ENCODE measurements at regions not wholly inside any gene's neighbourhood (a gene's known extent, or its start where the extent isn't known, plus 50 kb on each side); places are given as distances from the start of the nearest gene placed in this dataset.

DNA sequence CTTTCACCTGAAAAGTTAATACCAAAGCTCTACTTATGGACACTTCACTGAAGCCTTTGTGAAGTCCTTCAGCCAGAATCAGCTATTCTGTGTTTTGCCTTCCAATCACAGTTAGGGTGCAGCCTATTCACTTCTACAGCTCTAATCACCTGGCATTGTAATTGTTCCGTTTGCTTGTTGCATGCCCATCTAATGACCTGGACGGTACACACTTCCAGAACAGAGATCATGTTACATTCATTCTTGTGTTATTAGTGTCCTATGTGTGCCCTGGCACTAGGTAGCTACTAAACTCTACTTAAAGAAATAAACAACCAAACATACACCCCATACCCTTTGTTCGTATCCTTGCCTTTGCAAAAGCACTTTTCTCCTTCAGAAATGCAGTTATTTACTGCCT lies 1162.9 kb upstream of the WWC1 start:
- TF ChIP-seq, protein P1, sequence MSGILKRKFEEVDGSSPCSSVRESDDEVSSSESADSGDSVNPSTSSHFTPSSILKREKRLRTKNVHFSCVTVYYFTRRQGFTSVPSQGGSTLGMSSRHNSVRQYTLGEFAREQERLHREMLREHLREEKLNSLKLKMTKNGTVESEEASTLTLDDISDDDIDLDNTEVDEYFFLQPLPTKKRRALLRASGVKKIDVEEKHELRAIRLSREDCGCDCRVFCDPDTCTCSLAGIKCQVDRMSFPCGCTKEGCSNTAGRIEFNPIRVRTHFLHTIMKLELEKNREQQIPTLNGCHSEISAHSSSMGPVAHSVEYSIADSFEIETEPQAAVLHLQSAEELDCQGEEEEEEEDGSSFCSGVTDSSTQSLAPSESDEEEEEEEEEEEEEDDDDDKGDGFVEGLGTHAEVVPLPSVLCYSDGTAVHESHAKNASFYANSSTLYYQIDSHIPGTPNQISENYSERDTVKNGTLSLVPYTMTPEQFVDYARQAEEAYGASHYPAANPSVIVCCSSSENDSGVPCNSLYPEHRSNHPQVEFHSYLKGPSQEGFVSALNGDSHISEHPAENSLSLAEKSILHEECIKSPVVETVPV (CRISPR knock-in tag; IDR thresholded peaks at IDR 0.05) = no peak
- no peak for TF ChIP-seq ISL1 (CRISPR knock-in tag; IDR thresholded peaks at IDR 0.05)
- TF ChIP-seq ZFP3 (CRISPR knock-in tag; IDR thresholded peaks at IDR 0.05) = no peak
- no peak for TF ChIP-seq ZNF8 (CRISPR knock-in tag; IDR thresholded peaks at IDR 0.05)
- TF ChIP-seq, protein P2, sequence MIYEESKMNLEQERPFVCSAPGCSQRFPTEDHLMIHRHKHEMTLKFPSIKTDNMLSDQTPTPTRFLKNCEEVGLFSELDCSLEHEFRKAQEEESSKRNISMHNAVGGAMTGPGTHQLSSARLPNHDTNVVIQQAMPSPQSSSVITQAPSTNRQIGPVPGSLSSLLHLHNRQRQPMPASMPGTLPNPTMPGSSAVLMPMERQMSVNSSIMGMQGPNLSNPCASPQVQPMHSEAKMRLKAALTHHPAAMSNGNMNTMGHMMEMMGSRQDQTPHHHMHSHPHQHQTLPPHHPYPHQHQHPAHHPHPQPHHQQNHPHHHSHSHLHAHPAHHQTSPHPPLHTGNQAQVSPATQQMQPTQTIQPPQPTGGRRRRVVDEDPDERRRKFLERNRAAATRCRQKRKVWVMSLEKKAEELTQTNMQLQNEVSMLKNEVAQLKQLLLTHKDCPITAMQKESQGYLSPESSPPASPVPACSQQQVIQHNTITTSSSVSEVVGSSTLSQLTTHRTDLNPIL (CRISPR knock-in tag; IDR thresholded peaks at IDR 0.05; ENCODE audit: low read depth) = no peak
- TF ChIP-seq, protein P3, sequence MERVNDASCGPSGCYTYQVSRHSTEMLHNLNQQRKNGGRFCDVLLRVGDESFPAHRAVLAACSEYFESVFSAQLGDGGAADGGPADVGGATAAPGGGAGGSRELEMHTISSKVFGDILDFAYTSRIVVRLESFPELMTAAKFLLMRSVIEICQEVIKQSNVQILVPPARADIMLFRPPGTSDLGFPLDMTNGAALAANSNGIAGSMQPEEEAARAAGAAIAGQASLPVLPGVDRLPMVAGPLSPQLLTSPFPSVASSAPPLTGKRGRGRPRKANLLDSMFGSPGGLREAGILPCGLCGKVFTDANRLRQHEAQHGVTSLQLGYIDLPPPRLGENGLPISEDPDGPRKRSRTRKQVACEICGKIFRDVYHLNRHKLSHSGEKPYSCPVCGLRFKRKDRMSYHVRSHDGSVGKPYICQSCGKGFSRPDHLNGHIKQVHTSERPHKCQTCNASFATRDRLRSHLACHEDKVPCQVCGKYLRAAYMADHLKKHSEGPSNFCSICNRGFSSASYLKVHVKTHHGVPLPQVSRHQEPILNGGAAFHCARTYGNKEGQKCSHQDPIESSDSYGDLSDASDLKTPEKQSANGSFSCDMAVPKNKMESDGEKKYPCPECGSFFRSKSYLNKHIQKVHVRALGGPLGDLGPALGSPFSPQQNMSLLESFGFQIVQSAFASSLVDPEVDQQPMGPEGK (CRISPR knock-in tag; IDR thresholded peaks at IDR 0.05; ENCODE audit: borderline replicate concordance) = no peak
- TF ChIP-seq TOX (CRISPR knock-in tag; IDR thresholded peaks at IDR 0.05; ENCODE audit: borderline replicate concordance) = no peak
- TF ChIP-seq SNAI2 (CRISPR knock-in tag; IDR thresholded peaks at IDR 0.05) = no peak
- TF ChIP-seq RARB (CRISPR knock-in tag; IDR thresholded peaks at IDR 0.05) = no peak
- no peak for TF ChIP-seq TCF4 (CRISPR knock-in tag; IDR thresholded peaks at IDR 0.05; ENCODE audit: borderline replicate concordance)
- no peak for TF ChIP-seq CSDC2 (CRISPR knock-in tag; IDR thresholded peaks at IDR 0.05)
- no peak for TF ChIP-seq ZNF565 (CRISPR knock-in tag; conservative IDR thresholded peaks at IDR 0.05; ENCODE audit: low read depth)
- TF ChIP-seq, protein P4, sequence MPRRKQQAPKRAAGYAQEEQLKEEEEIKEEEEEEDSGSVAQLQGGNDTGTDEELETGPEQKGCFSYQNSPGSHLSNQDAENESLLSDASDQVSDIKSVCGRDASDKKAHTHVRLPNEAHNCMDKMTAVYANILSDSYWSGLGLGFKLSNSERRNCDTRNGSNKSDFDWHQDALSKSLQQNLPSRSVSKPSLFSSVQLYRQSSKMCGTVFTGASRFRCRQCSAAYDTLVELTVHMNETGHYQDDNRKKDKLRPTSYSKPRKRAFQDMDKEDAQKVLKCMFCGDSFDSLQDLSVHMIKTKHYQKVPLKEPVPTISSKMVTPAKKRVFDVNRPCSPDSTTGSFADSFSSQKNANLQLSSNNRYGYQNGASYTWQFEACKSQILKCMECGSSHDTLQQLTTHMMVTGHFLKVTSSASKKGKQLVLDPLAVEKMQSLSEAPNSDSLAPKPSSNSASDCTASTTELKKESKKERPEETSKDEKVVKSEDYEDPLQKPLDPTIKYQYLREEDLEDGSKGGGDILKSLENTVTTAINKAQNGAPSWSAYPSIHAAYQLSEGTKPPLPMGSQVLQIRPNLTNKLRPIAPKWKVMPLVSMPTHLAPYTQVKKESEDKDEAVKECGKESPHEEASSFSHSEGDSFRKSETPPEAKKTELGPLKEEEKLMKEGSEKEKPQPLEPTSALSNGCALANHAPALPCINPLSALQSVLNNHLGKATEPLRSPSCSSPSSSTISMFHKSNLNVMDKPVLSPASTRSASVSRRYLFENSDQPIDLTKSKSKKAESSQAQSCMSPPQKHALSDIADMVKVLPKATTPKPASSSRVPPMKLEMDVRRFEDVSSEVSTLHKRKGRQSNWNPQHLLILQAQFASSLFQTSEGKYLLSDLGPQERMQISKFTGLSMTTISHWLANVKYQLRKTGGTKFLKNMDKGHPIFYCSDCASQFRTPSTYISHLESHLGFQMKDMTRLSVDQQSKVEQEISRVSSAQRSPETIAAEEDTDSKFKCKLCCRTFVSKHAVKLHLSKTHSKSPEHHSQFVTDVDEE (CRISPR knock-in tag; IDR thresholded peaks at IDR 0.05) = no peak
- TF ChIP-seq, protein P5, sequence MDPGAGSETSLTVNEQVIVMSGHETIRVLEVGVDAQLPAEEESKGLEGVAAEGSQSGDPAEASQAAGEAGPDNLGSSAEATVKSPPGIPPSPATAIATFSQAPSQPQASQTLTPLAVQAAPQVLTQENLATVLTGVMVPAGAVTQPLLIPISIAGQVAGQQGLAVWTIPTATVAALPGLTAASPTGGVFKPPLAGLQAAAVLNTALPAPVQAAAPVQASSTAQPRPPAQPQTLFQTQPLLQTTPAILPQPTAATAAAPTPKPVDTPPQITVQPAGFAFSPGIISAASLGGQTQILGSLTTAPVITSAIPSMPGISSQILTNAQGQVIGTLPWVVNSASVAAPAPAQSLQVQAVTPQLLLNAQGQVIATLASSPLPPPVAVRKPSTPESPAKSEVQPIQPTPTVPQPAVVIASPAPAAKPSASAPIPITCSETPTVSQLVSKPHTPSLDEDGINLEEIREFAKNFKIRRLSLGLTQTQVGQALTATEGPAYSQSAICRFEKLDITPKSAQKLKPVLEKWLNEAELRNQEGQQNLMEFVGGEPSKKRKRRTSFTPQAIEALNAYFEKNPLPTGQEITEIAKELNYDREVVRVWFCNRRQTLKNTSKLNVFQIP (CRISPR knock-in tag; IDR thresholded peaks at IDR 0.05; ENCODE audit: borderline replicate concordance, low read depth) = no peak
- no peak for TF ChIP-seq ZC3H10 (CRISPR knock-in tag; IDR thresholded peaks at IDR 0.05)
- TF ChIP-seq ZFP30 (CRISPR knock-in tag; IDR thresholded peaks at IDR 0.05) = no peak
- TF ChIP-seq BACH2 (CRISPR knock-in tag; IDR thresholded peaks at IDR 0.05; ENCODE audit: borderline replicate concordance) = no peak

DNA sequence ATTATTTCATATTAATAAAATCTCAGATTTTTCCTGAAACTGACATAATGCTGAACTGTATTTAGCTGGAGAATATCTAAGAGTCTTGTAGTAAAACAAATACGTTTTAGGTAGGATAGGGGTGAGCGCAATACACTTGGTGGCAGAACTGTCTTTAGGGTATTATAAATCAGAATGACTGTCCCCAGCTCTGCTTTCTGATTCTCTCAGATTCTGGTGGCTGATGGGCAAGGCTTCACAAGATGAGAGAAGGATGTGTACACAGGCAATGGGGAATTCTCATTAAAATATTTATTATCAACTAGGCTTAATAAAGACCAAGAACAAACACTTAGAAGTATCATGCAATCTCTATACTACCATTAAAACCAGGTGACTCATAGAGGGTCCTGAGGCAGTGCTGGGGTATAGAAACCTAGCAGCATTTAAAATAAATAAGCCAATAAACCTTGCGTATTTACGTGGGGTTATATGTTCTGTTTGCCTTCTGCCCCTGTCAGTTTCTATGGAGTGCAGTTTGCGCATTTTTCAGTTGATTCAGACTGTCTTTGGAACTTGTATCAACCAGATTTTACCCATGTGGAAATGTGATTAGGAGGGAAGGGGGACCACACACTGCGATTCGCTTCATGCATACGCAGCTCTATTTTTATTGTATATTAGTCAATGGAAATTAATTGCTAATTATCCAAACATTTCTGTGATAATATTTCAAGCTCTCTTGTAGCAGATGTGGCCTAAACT lies 1150.7 kb upstream of the WWC1 start:
- no peak for ATAC-seq
- no peak for TF ChIP-seq ZNF70 (CRISPR knock-in tag; IDR thresholded peaks at IDR 0.05)
- TF ChIP-seq TOX (CRISPR knock-in tag; IDR thresholded peaks at IDR 0.05; ENCODE audit: borderline replicate concordance) = no peak
- no peak for TF ChIP-seq ESRRG (CRISPR knock-in tag; IDR thresholded peaks at IDR 0.05)
- no peak for TF ChIP-seq ZFP3 (CRISPR knock-in tag; IDR thresholded peaks at IDR 0.05)
- no peak for TF ChIP-seq ARNTL (CRISPR knock-in tag; IDR thresholded peaks at IDR 0.05; ENCODE audit: borderline replicate concordance, low read depth)
- TF ChIP-seq, protein P3 (CRISPR knock-in tag; IDR thresholded peaks at IDR 0.05; ENCODE audit: borderline replicate concordance) = no peak
- TF ChIP-seq, protein P5 (CRISPR knock-in tag; IDR thresholded peaks at IDR 0.05; ENCODE audit: borderline replicate concordance, low read depth) = no peak

More for the DNA sequence above, 1162.9 kb upstream of the WWC1 start:
- ATAC-seq = no peak

All from SK-N-SH treated with all-trans-retinoic acid at 6 μM for 48 hours (cell line).